H9 (cell line): ENCODE measurements at regions not wholly inside any gene's neighbourhood (a gene's known extent, or its start where the extent isn't known, plus 50 kb on each side); places are given as distances from the start of the nearest gene placed in this dataset.

Experiments
- DNase-seq: peaks from one replicate; pipeline ENCODE4 v3.0.0-alpha.2; 2017
- H2AFZ ChIP-seq: one replicate; pipeline ENCODE4 v1.6.1; 2013; ENCODE audit warnings: mild to moderate bottlenecking, low read length, control low read depth, moderate library complexity
- H2AK5ac ChIP-seq: 2 replicates; pipeline ENCODE4 v1.6.1; 2013; ENCODE audit warnings: low read length, control low read depth, mixed read lengths; ENCODE audit not compliant: insufficient read length
- H2BK120ac ChIP-seq: one replicate; pipeline ENCODE4 v1.6.1; 2013; ENCODE audit warnings: low read depth, mild to moderate bottlenecking, low read length, control low read depth, inconsistent platforms; ENCODE audit not compliant: poor library complexity, severe bottlenecking
- H2BK12ac ChIP-seq: 2 replicates; pipeline ENCODE4 v1.6.1; 2013; ENCODE audit warnings: low read length, control low read depth, mixed read lengths, low read depth; ENCODE audit not compliant: insufficient read length
- H2BK15ac ChIP-seq: 2 replicates; pipeline ENCODE4 v1.6.1; 2013; ENCODE audit warnings: low read depth, low read length, control low read depth
- H2BK20ac ChIP-seq: one replicate; pipeline ENCODE4 v1.6.1; 2013; ENCODE audit warnings: low read depth, mild to moderate bottlenecking, low read length, control low read depth, inconsistent platforms; ENCODE audit not compliant: poor library complexity, severe bottlenecking
- H2BK5ac ChIP-seq: 2 replicates; pipeline ENCODE4 v1.6.1; 2013; ENCODE audit warnings: low read length, control low read depth, mixed read lengths; ENCODE audit not compliant: insufficient read length
- H3K14ac ChIP-seq: 2 replicates; pipeline ENCODE4 v1.6.1; 2013; ENCODE audit warnings: low read length, control low read depth; ENCODE audit not compliant: insufficient read depth
- H3K18ac ChIP-seq: 2 replicates; pipeline ENCODE4 v1.6.1; 2013; ENCODE audit warnings: low read depth, mild to moderate bottlenecking, mixed read lengths, low read length, control low read depth; ENCODE audit not compliant: insufficient read length
- H3K23ac ChIP-seq: 2 replicates; pipeline ENCODE4 v1.6.1; 2013; ENCODE audit warnings: low read length, control low read depth, mixed read lengths, low read depth; ENCODE audit not compliant: insufficient read length
- H3K23me2 ChIP-seq: 2 replicates; pipeline ENCODE4 v1.6.1; 2013; ENCODE audit warnings: low read depth, mild to moderate bottlenecking, mixed read lengths, low read length, control low read depth; ENCODE audit not compliant: insufficient read length, poor library complexity, severe bottlenecking
- H3K27ac ChIP-seq: 2 replicates; pipeline ENCODE4 v1.5.1; 2013; ENCODE audit warnings: low read length, control low read depth, mixed read lengths, low read depth; ENCODE audit not compliant: insufficient read length
- H3K27me3 ChIP-seq: 2 replicates; pipeline ENCODE4 v1.6.1; 2013; ENCODE audit warnings: low read length, control low read depth, inconsistent platforms; ENCODE audit not compliant: insufficient read depth
- H3K4ac ChIP-seq: 2 replicates; pipeline ENCODE4 v1.6.1; 2013; ENCODE audit warnings: low read depth, mild to moderate bottlenecking, control low read depth, inconsistent platforms, low read length, moderate library complexity
- H3K4me1 ChIP-seq: 2 replicates; pipeline ENCODE4 v1.6.1; 2013; ENCODE audit warnings: low read length, control low read depth, inconsistent platforms; ENCODE audit not compliant: insufficient read depth
- H3K4me2 ChIP-seq: 2 replicates; pipeline ENCODE4 v1.6.1; 2013; ENCODE audit warnings: low read length, control low read depth, mixed read lengths; ENCODE audit not compliant: insufficient read length, insufficient read depth
- H3K56ac ChIP-seq: 2 replicates; pipeline ENCODE4 v1.6.1; 2013; ENCODE audit warnings: low read depth, mild to moderate bottlenecking, mixed read lengths, low read length, control low read depth; ENCODE audit not compliant: insufficient read length
- H3K79me1 ChIP-seq: 2 replicates; pipeline ENCODE4 v1.6.1; 2013; ENCODE audit warnings: low read depth, mild to moderate bottlenecking, moderate library complexity, low read length, control low read depth, inconsistent platforms; ENCODE audit not compliant: insufficient read depth, poor library complexity, severe bottlenecking
- H3K79me2 ChIP-seq: 2 replicates; pipeline ENCODE4 v1.6.1; 2013; ENCODE audit warnings: low read length, control low read depth, inconsistent platforms; ENCODE audit not compliant: insufficient read depth
- H3K9ac ChIP-seq: 2 replicates; pipeline ENCODE4 v1.6.1; 2013; ENCODE audit warnings: low read length, control low read depth, mixed read lengths; ENCODE audit not compliant: insufficient read length; ENCODE audit errors: extremely low read depth
- H3K9me3 ChIP-seq: one replicate; pipeline ENCODE4 v1.6.1; 2013; ENCODE audit warnings: low read depth, low read length, inconsistent platforms; ENCODE audit not compliant: control insufficient read depth
- H3T11ph ChIP-seq: one replicate; pipeline ENCODE4 v1.6.1; 2013; ENCODE audit warnings: mild to moderate bottlenecking, low read length, control low read depth, inconsistent platforms
- H4K20me1 ChIP-seq: one replicate; pipeline ENCODE4 v1.6.1; 2013; ENCODE audit not compliant: control insufficient read depth, insufficient read length, insufficient read depth
- H4K5ac ChIP-seq: 2 replicates; pipeline ENCODE4 v1.6.1; 2013; ENCODE audit warnings: low read depth, mild to moderate bottlenecking, mixed read lengths, low read length, control low read depth; ENCODE audit not compliant: insufficient read length
- H4K8ac ChIP-seq: replicated peaks from 2 replicates; pipeline ENCODE4 v1.6.1; 2013; ENCODE audit warnings: low read length, control low read depth, mixed read lengths, low read depth; ENCODE audit not compliant: insufficient read length
- H4K91ac ChIP-seq: 2 replicates; pipeline ENCODE4 v1.6.1; 2013; ENCODE audit warnings: low read depth, mild to moderate bottlenecking, moderate library complexity, mixed read lengths, low read length, control low read depth; ENCODE audit not compliant: insufficient read length
- H3K27ac Mint-ChIP-seq, 3 experiments: 2 replicates in 2 of 3; 3 replicates in 1 of 3; pipeline ENCODE4 v1.8.0; 2020 to 2021; ENCODE audit warnings: mixed read lengths in 3 of 3, mild to moderate bottlenecking in 1 of 3, moderate library complexity in 1 of 3
- H3K27me3 Mint-ChIP-seq: 2 replicates; pipeline ENCODE4 v1.8.0; 2021; ENCODE audit warnings: low read depth, mild to moderate bottlenecking, moderate library complexity, mixed read lengths
- H3K36me3 Mint-ChIP-seq, 3 experiments: 2 replicates in 2 of 3; 3 replicates in 1 of 3; pipeline ENCODE4 v1.8.0; 2020 to 2021; ENCODE audit warnings: low read depth in 3 of 3, mixed read lengths in 3 of 3; ENCODE audit not compliant: insufficient read depth in 1 of 3
- H3K4me1 Mint-ChIP-seq, 2 experiments: 2 replicates each; pipeline ENCODE4 v1.8.0; 2020; ENCODE audit warnings: mixed read lengths in 2 of 2
- H3K4me3 Mint-ChIP-seq, 2 experiments: 2 replicates in 1 of 2; 3 replicates in 1 of 2; pipeline ENCODE4 v1.8.0; 2020 to 2021; ENCODE audit warnings: mild to moderate bottlenecking in 2 of 2, mixed read lengths in 2 of 2, moderate library complexity in 1 of 2
- H3K9me3 Mint-ChIP-seq, 2 experiments: 2 replicates in 1 of 2; 3 replicates in 1 of 2; pipeline ENCODE4 v1.8.0; 2020; ENCODE audit warnings: mild to moderate bottlenecking in 2 of 2, mixed read lengths in 2 of 2, moderate library complexity in 1 of 2
- CTCF ChIP-seq: fragments of 200-600 bp; sonication (generic); conservative IDR thresholded peaks from 3 replicates; pipeline ENCODE4 v1.8.0; 2021; ENCODE audit warnings: antibody characterized with exemption, mild to moderate bottlenecking
- WGBS: extraction: QIAGEN DNeasy Blood & Tissue Kit; methylation state at CpG from one replicate; pipeline ENCODE4 v1.1.7; 2013; ENCODE audit warnings: missing lambda C conversion rate, low lambda C conversion rate, mixed read lengths; ENCODE audit not compliant: insufficient read length; ENCODE audit errors: extremely low coverage; 5-methylcytosine and 5-hydroxymethylcytosine counted together

- DNase-seq, result peak; percentile 47
- no peaks in the 10 kb centered on the region for H3K9me3 ChIP-seq
- H3K56ac ChIP-seq, result no peak overlapping the region
- no peak overlapping the region for H4K8ac ChIP-seq
- peak overlapping the region; percentile 47 for H3K4ac ChIP-seq
- peak overlapping the region; percentile 85 for H2BK12ac ChIP-seq
- H3K27me3 ChIP-seq, result no peaks in the 10 kb centered on the region
- Mint-ChIP-seq H3K4me3 (peak overlapping the region; percentile 36 to 74), H3K4me1 (peaks cover 45 to 46% of the 10 kb centered on the region in 2 experiments), H3K36me3 (peaks cover 3 to 12% (median 9%) of the 10 kb centered on the region in 3 experiments; a peak in 6 of 7 replicates), H3K27me3 (peaks cover 2% of the 10 kb centered on the region; the same call in 1 of the 2 replicates), H3K27ac (peak overlapping the region; percentile 90 to 100 (median 98)), H3K9me3 (peaks cover 6 to 8% of the 10 kb centered on the region in 2 experiments)
- WGBS, result no CpG with 5 or more reads among the region's 18 CpGs
- no peak overlapping the region for H2AFZ ChIP-seq
- H3K27ac ChIP-seq, result peak overlapping the region; percentile 98
- no peak for TF ChIP-seq CTCF
- peak overlapping the region; percentile 83 for H3K9ac ChIP-seq
- H4K91ac ChIP-seq, result peak overlapping the region; percentile 95
- H4K5ac ChIP-seq, result peak overlapping the region; percentile 49
- H2BK20ac ChIP-seq, result no peak overlapping the region
- H3K23me2 ChIP-seq, result peaks cover 22% of the 10 kb centered on the region
- H2BK15ac ChIP-seq, result no peak overlapping the region
- no peaks in the 10 kb centered on the region for H4K20me1 ChIP-seq
- H3K79me2 ChIP-seq, result no peaks in the 10 kb centered on the region
- H2AK5ac ChIP-seq, result peak overlapping the region; percentile 11
- peak overlapping the region; percentile 84 for H3K18ac ChIP-seq
- H2BK120ac ChIP-seq, result peak overlapping the region; percentile 65
- H3T11ph ChIP-seq, result no peak overlapping the region
- H3K4me1 ChIP-seq, result peaks cover 6% of the 10 kb centered on the region
- peak overlapping the region; percentile 82 for H2BK5ac ChIP-seq
- H3K14ac ChIP-seq, result peak overlapping the region; percentile 80
- peak overlapping the region; percentile 83 for H3K4me2 ChIP-seq
- no peaks in the 10 kb centered on the region for H3K79me1 ChIP-seq
- H3K23ac ChIP-seq, result no peak overlapping the region
Measured at GRCh38 chr4:26029568-26030131, 115.6 kb downstream of the SMIM20 start.
